WTC11 (cell line): ENCODE measurements at regions not wholly inside any gene's neighbourhood (a gene's known extent, or its start where the extent isn't known, plus 50 kb on each side); places are given as distances from the start of the nearest gene placed in this dataset.

Source experiments
- ATAC-seq: fragments of 200-7000 bp; cut with Tn5 transposase; 2 replicates; pipeline ENCODE4 v1.10.0; 2021; ENCODE audit warnings: mild to moderate bottlenecking, moderate library complexity
- CTCF ChIA-PET: fragments of 300-600 bp; sonication (Branson Sonifier 250); formaldehyde crosslinking; loops from one replicate; lab custom pipeline; 2021; ENCODE audit warnings: antibody characterized with exemption; lab: Charles Lee
- POLR2A ChIA-PET: fragments of 350-600 bp; sonication (Branson Sonifier 250); formaldehyde crosslinking; loops from one replicate; lab custom pipeline; 2021; ENCODE audit warnings: antibody characterized with exemption; lab: Charles Lee
- DNase-seq: peaks from one replicate; pipeline ENCODE4 v3.0.0; 2021; ENCODE audit warnings: low spot score
- H3K27ac Mint-ChIP-seq: 2 replicates; pipeline ENCODE4 v1.8.0; 2021; ENCODE audit warnings: mixed read lengths
- H3K27me3 Mint-ChIP-seq: 2 replicates; pipeline ENCODE4 v1.8.0; 2021; ENCODE audit warnings: low read depth, mild to moderate bottlenecking, moderate library complexity, mixed read lengths
- H3K36me3 Mint-ChIP-seq: 2 replicates; pipeline ENCODE4 v1.8.0; 2021; ENCODE audit warnings: mixed read lengths
- H3K4me1 Mint-ChIP-seq: 2 replicates; pipeline ENCODE4 v1.8.0; 2022; ENCODE audit warnings: mixed read lengths
- H3K4me3 Mint-ChIP-seq: 2 replicates; pipeline ENCODE4 v1.8.0; 2021; ENCODE audit warnings: mild to moderate bottlenecking, moderate library complexity, mixed read lengths
- H3K9me3 Mint-ChIP-seq: 2 replicates; pipeline ENCODE4 v1.8.0; 2021; ENCODE audit warnings: mixed read lengths
- ATF1 ChIP-seq: sonication (generic); formaldehyde crosslinking; IDR thresholded peaks from 2 replicates; pipeline ENCODE4 v1.8.1; 2023; ENCODE audit warnings: mild to moderate bottlenecking, moderate library complexity, missing genetic modification reagents
- ATF2 ChIP-seq: sonication (generic); formaldehyde crosslinking; IDR thresholded peaks from 2 replicates; pipeline ENCODE4 v1.8.1; 2022; ENCODE audit warnings: low read depth, missing genetic modification reagents, borderline replicate concordance
- CDX4 ChIP-seq: fragments of 250-450 bp; sonication (Bioruptor Pico); IDR thresholded peaks from 2 replicates; pipeline ENCODE4 v1.9.0; 2021; ENCODE audit warnings: moderate library complexity, mild to moderate bottlenecking, inconsistent platforms, borderline replicate concordance
- E2F1 ChIP-seq: sonication (generic); formaldehyde crosslinking; IDR thresholded peaks from 2 replicates; pipeline ENCODE4 v1.8.0; 2022; ENCODE audit warnings: mild to moderate bottlenecking, missing genetic modification reagents
- E2F4 ChIP-seq: sonication (generic); formaldehyde crosslinking; IDR thresholded peaks from 2 replicates; pipeline ENCODE4 v1.8.1; 2022; ENCODE audit warnings: low read depth, mild to moderate bottlenecking, moderate library complexity, missing genetic modification reagents, borderline replicate concordance
- ESRRA ChIP-seq: sonication (generic); formaldehyde crosslinking; IDR thresholded peaks from 2 replicates; pipeline ENCODE4 v1.8.1; 2022; ENCODE audit warnings: mild to moderate bottlenecking, missing genetic modification reagents, borderline replicate concordance
- FOXJ3 ChIP-seq: sonication (generic); formaldehyde crosslinking; IDR thresholded peaks from 2 replicates; pipeline ENCODE4 v1.9.0; 2021; ENCODE audit warnings: missing genetic modification reagents, mild to moderate bottlenecking, borderline replicate concordance
- FOXK1 ChIP-seq: sonication (generic); formaldehyde crosslinking; IDR thresholded peaks from 2 replicates; pipeline ENCODE4 v1.8.0; 2022; ENCODE audit warnings: mild to moderate bottlenecking, moderate library complexity, missing genetic modification reagents
- FOXP4 ChIP-seq: sonication (generic); formaldehyde crosslinking; IDR thresholded peaks from 2 replicates; pipeline ENCODE4 v1.8.0; 2022; ENCODE audit warnings: mild to moderate bottlenecking, missing genetic modification reagents
- GTF2I ChIP-seq: fragments of 250-450 bp; sonication (Bioruptor Pico); conservative IDR thresholded peaks from 2 replicates; pipeline ENCODE4 v1.4.0; 2021; ENCODE audit warnings: mild to moderate bottlenecking
- MAX ChIP-seq: sonication (generic); formaldehyde crosslinking; IDR thresholded peaks from 2 replicates; pipeline ENCODE4 v1.8.0; 2022; ENCODE audit warnings: mild to moderate bottlenecking, missing genetic modification reagents
- NFYB ChIP-seq: sonication (generic); formaldehyde crosslinking; conservative IDR thresholded peaks from 2 replicates; pipeline ENCODE4 v1.8.0; 2022; ENCODE audit warnings: low read depth, missing genetic modification reagents
- NR2C2 ChIP-seq: sonication (generic); formaldehyde crosslinking; IDR thresholded peaks from 2 replicates; pipeline ENCODE4 v1.8.0; 2022; ENCODE audit warnings: mild to moderate bottlenecking, missing genetic modification reagents
- PREB ChIP-seq: sonication (generic); formaldehyde crosslinking; IDR thresholded peaks from 2 replicates; pipeline ENCODE4 v1.8.1; 2022; ENCODE audit warnings: mild to moderate bottlenecking, missing genetic modification reagents, moderate library complexity, borderline replicate concordance
- SOX15 ChIP-seq: fragments of 250-450 bp; sonication (Bioruptor Pico); IDR thresholded peaks from 2 replicates; pipeline ENCODE4 v1.9.0; 2021; ENCODE audit warnings: mild to moderate bottlenecking
- ZBTB21 ChIP-seq: sonication (generic); formaldehyde crosslinking; IDR thresholded peaks from 2 replicates; pipeline ENCODE4 v1.8.1; 2023; ENCODE audit warnings: mild to moderate bottlenecking, missing genetic modification reagents, borderline replicate concordance
- ZMAT4 ChIP-seq: fragments of 250-450 bp; sonication (Bioruptor Pico); IDR thresholded peaks from 2 replicates; pipeline ENCODE4 v1.9.0; 2021; ENCODE audit warnings: mild to moderate bottlenecking
- ZNF138 ChIP-seq: sonication (generic); formaldehyde crosslinking; conservative IDR thresholded peaks from 2 replicates; pipeline ENCODE4 v1.8.1; 2022; ENCODE audit warnings: mild to moderate bottlenecking, moderate library complexity, missing genetic modification reagents
- ZNF512 ChIP-seq: sonication (generic); formaldehyde crosslinking; IDR thresholded peaks from 2 replicates; pipeline ENCODE4 v1.8.1; 2022; ENCODE audit warnings: missing genetic modification reagents, borderline replicate concordance
- ZSCAN18 ChIP-seq: fragments of 250-450 bp; sonication (Bioruptor Pico); IDR thresholded peaks from 2 replicates; pipeline ENCODE4 v2.1.2; 2022; ENCODE audit warnings: mild to moderate bottlenecking, moderate library complexity

GRCh38 chr14:46782281-46782680, 130.7 kb upstream of the RPL10L start (continued):
- TF ChIP-seq E2F4 (CRISPR knock-in tag), result no peak

- DNase-seq (no peak), ATAC-seq (no peak)
- Mint-ChIP-seq H3K27ac (no peak overlapping the region), H3K36me3 (no peaks in the 10 kb centered on the region), H3K4me1 (no peaks in the 10 kb centered on the region), H3K4me3 (no peak overlapping the region), H3K9me3 (peaks cover 8% of the 10 kb centered on the region), H3K27me3 (no peaks in the 10 kb centered on the region; the same call in 1 of the 2 replicates)
- CTCF ChIA-PET, result no interaction called here
- no peak for TF ChIP-seq CDX4 (CRISPR knock-in tag)
- TF ChIP-seq MAX, result no peak
- no peak for TF ChIP-seq FOXP4 (CRISPR knock-in tag)
- no peak for TF ChIP-seq SOX15 (CRISPR knock-in tag)
- TF ChIP-seq ATF2, result no peak
- TF ChIP-seq E2F1 (CRISPR knock-in tag), result no peak
- TF ChIP-seq FOXJ3, result no peak
- TF ChIP-seq ATF1 (CRISPR knock-in tag), result no peak
- no peak for TF ChIP-seq NR2C2 (CRISPR knock-in tag)
- no peak for TF ChIP-seq ESRRA
- TF ChIP-seq ZMAT4, result no peak
- no peak for TF ChIP-seq NFYB (CRISPR knock-in tag)
- TF ChIP-seq ZSCAN18 (CRISPR knock-in tag), result no peak
- TF ChIP-seq GTF2I, result no peak
- POLR2A ChIA-PET, result no interaction called here
Measured at GRCh38 chr14:46769292-46769691, 117.7 kb upstream of the RPL10L start.

- H3K4me3 Mint-ChIP-seq, result no peak overlapping the region
- H3K4me1 Mint-ChIP-seq, result no peaks in the 10 kb centered on the region
- peaks cover 15% of the 10 kb centered on the region for H3K36me3 Mint-ChIP-seq
- H3K27me3 Mint-ChIP-seq, result peaks cover 3% of the 10 kb centered on the region; the same call in 1 of the 2 replicates
- no peak for ATAC-seq
- H3K9me3 Mint-ChIP-seq, result peaks cover 50% of the 10 kb centered on the region
- ChIA-PET CTCF (no interaction called here), POLR2A (no interaction called here)
- no peak for DNase-seq
- H3K27ac Mint-ChIP-seq, result no peak overlapping the region
- TF ChIP-seq E2F1 (CRISPR knock-in tag) (no peak), PREB (CRISPR knock-in tag) (no peak), ZNF512 (CRISPR knock-in tag) (no peak), ZNF138 (CRISPR knock-in tag) (no peak), FOXK1 (no peak), ZBTB21 (CRISPR knock-in tag) (no peak)
Measured at GRCh38 chr14:46747001-46747652, 95.5 kb upstream of the RPL10L start.
